Skeletal muscle tissue (tissue), 3 donors: ENCODE measurements at regions not wholly inside any gene's neighbourhood (a gene's known extent, or its start where the extent isn't known, plus 50 kb on each side); places are given as distances from the start of the nearest gene placed in this dataset.

Experiments
- H3K27ac ChIP-seq: one replicate; pipeline ENCODE4 v1.7.0; 2013; ENCODE audit warnings: mild to moderate bottlenecking, low read depth, low read length, inconsistent platforms
- H3K27me3 ChIP-seq, 3 donors: one replicate each; pipeline ENCODE4 v1.7.0; 2013; ENCODE audit warnings: low read length in 3 of 3; ENCODE audit not compliant: control insufficient read depth in 3 of 3, insufficient read depth in 3 of 3
- H3K36me3 ChIP-seq, 3 donors: one replicate each; pipeline ENCODE4 v1.7.0; 2013; ENCODE audit warnings: low read length in 3 of 3; ENCODE audit not compliant: control insufficient read depth in 3 of 3, insufficient read depth in 3 of 3
- H3K4me1 ChIP-seq, 3 donors: one replicate each; pipeline ENCODE4 v1.7.0; 2013; ENCODE audit warnings: low read length in 3 of 3, mild to moderate bottlenecking in 3 of 3; ENCODE audit not compliant: control insufficient read depth in 3 of 3, insufficient read depth in 3 of 3
- H3K4me3 ChIP-seq, 3 donors: one replicate each; pipeline ENCODE4 v1.7.0; 2013; ENCODE audit warnings: low read length in 3 of 3
- H3K9ac ChIP-seq, 3 donors: one replicate each; pipeline ENCODE4 v1.7.0; 2013; ENCODE audit warnings: low read length in 3 of 3, mild to moderate bottlenecking in 3 of 3, moderate library complexity in 2 of 3, low read depth in 1 of 3
- H3K9me3 ChIP-seq, 3 donors: one replicate each; pipeline ENCODE4 v1.7.0; 2013; ENCODE audit warnings: low read length in 3 of 3; ENCODE audit not compliant: control insufficient read depth in 3 of 3
- donor health status: Osteomylitis.

DNA sequence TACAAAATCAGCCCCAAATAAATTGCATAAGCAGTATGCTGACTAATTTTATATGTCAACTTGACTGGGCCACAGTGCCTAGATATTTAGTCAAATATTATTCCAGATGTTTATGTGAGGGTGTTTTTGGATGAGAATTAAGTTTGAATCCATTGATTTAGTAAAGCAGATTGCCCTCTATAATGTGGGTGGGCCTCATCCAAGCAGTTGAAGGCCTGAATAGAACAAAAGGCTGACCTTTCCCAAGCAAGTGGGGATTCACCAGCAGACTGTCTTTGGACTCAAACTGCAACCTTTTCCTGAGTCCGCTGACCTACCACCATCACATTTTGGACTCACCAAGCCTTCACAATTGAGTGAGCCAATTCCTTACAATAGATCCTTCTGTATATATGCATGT lies 186.4 kb downstream of the ARHGAP12 start:
- Histone ChIP-seq H3K4me1 (peaks cover 10 to 19% (median 11%) of the 10 kb centered on the region in 3 donors), H3K4me3 (no peak overlapping the region), H3K27ac (no peak overlapping the region), H3K36me3 (no peaks in the 10 kb centered on the region), H3K27me3 (no peaks in the 10 kb centered on the region), H3K9me3 (no peaks in the 10 kb centered on the region), H3K9ac (no peak overlapping the region)

GRCh38 chr10:31741473-31741872 lies 187.2 kb downstream of the ARHGAP12 start:
- Histone ChIP-seq H3K27me3 (no peaks in the 10 kb centered on the region), H3K4me1 (peaks cover 10 to 19% (median 11%) of the 10 kb centered on the region in 3 donors), H3K9me3 (no peaks in the 10 kb centered on the region), H3K4me3 (no peak overlapping the region), H3K9ac (no peak overlapping the region), H3K27ac (no peak overlapping the region), H3K36me3 (no peaks in the 10 kb centered on the region)

DNA sequence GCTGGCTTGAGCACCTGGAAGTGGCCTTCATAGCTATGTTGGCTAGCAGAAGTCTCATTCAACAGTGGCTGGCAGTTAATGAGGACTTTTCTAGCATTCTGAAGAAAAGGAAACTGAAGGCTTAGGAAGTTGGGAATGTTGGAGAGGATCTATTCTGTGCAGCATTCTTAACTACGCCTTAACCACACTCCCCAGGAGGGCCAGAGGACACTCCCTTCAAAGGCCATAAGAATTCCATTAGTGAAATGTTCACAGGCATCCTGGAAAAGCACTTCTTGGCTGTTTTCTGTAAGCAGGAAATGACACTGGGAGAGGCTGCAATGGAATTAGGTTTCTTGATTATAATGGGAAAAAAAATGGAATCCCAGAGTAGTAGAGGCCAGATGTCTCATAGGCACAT lies 188.9 kb downstream of the ARHGAP12 start:
- Histone ChIP-seq H3K36me3 (no peaks in the 10 kb centered on the region), H3K27ac (peak overlapping the region; percentile 64), H3K4me1 (peaks cover 0 to 8% (median 4%) of the 10 kb centered on the region in 3 donors), H3K27me3 (no peaks in the 10 kb centered on the region), H3K4me3 (no peak overlapping the region), H3K9me3 (no peaks in the 10 kb centered on the region), H3K9ac (no peak overlapping the region)

GRCh38 chr10:31739146-31739545 lies 189.5 kb downstream of the ARHGAP12 start:
- Histone ChIP-seq H3K9me3 (no peaks in the 10 kb centered on the region), H3K36me3 (no peaks in the 10 kb centered on the region), H3K27ac (peak overlapping the region; percentile 64), H3K4me1 (peaks cover 0 to 8% (median 4%) of the 10 kb centered on the region in 3 donors), H3K27me3 (no peaks in the 10 kb centered on the region), H3K9ac (no peak overlapping the region), H3K4me3 (no peak overlapping the region)

DNA sequence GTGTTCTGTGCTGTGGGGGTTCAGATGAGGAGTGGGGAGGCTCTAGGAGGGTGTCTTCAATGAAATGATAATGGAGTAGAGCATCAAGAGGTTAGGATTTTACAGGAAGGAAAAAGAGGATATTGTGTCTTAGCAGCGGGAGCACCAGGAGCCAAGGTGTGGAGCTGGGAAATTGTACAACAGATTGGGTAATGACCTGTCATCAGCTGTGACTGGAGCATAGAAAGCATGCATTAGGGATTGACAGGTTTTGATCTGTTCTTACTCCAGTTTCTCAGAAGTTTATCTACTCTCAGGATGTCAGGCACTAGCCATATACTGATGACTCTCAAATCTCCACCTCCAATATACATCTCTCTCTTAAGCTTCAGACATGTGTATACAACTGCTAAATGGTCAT lies 196.9 kb downstream of the ARHGAP12 start:
- Histone ChIP-seq H3K27ac (no peak overlapping the region), H3K4me3 (no peak overlapping the region), H3K9ac (no peak overlapping the region), H3K9me3 (no peaks in the 10 kb centered on the region), H3K4me1 (peaks cover 0 to 3% (median 2%) of the 10 kb centered on the region in 3 donors), H3K27me3 (no peaks in the 10 kb centered on the region), H3K36me3 (no peaks in the 10 kb centered on the region)

DNA sequence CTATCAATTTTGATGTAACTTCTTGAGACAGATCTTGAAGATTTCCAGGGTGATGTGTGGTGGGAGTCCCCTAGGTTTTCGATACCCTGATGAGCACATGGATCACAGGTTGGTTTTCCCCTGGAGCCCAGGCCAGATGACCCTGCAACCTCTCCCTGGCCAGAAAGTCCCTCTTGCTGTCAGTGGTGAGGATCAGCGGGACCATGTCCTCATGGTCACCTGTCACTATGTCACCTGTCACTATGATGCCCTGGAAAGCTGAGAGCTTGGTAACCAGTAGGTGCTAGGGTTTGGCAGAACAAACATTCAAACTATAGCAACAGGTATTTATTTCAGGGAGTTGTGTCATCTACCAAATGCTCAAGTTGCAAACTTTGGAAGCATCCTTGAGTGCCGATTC lies 197.9 kb downstream of the ARHGAP12 start:
- Histone ChIP-seq H3K4me3 (no peak overlapping the region), H3K9ac (no peak overlapping the region), H3K27ac (no peak overlapping the region), H3K27me3 (no peaks in the 10 kb centered on the region), H3K4me1 (peaks cover 0 to 3% (median 2%) of the 10 kb centered on the region in 3 donors), H3K36me3 (no peaks in the 10 kb centered on the region), H3K9me3 (no peaks in the 10 kb centered on the region)

- Histone ChIP-seq H3K27ac (no peak overlapping the region), H3K4me3 (no peak overlapping the region), H3K9me3 (no peaks in the 10 kb centered on the region), H3K27me3 (no peaks in the 10 kb centered on the region), H3K4me1 (peaks cover 0 to 3% (median 2%) of the 10 kb centered on the region in 3 donors), H3K9ac (no peak overlapping the region), H3K36me3 (no peaks in the 10 kb centered on the region)
Observed at GRCh38 chr10:31728698-31729224, 199.9 kb downstream of the ARHGAP12 start.

DNA sequence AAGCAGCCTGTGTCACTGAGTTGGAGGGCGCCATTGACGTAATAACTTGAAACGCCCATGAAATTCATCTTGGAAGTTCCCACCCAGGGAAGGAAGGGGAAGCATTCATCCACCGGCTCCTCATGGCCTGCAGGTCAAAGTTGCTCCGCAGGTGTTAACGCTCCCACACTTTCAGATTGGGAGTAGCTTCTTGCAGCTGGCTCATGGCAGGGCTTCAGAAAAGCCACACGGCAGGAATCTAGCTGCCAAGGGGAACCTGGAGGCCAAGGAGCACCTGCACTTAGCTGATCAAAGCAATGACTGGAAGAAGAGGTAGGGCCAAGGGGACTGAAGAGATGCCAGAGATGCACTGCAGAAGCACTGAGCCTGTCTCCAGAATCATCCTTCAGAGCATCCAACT lies 203.2 kb downstream of the ARHGAP12 start:
- no peaks in the 10 kb centered on the region for H3K27me3 ChIP-seq

GRCh38 chr10:31724296-31724695 lies 204.3 kb downstream of the ARHGAP12 start:
- no peaks in the 10 kb centered on the region for H3K9me3 ChIP-seq
- no peaks in the 10 kb centered on the region for H3K4me1 ChIP-seq
- H3K36me3 ChIP-seq: no peaks in the 10 kb centered on the region
- no peak overlapping the region for H3K4me3 ChIP-seq
- no peak overlapping the region for H3K27ac ChIP-seq
- no peak overlapping the region for H3K9ac ChIP-seq
- H3K27me3 ChIP-seq: no peaks in the 10 kb centered on the region

More for the DNA sequence above, 203.2 kb downstream of the ARHGAP12 start:
- H3K9me3 ChIP-seq: no peaks in the 10 kb centered on the region
- no peaks in the 10 kb centered on the region for H3K4me1 ChIP-seq
- no peaks in the 10 kb centered on the region for H3K36me3 ChIP-seq
- no peak overlapping the region for H3K4me3 ChIP-seq
- no peak overlapping the region for H3K9ac ChIP-seq
- no peak overlapping the region for H3K27ac ChIP-seq

DNA sequence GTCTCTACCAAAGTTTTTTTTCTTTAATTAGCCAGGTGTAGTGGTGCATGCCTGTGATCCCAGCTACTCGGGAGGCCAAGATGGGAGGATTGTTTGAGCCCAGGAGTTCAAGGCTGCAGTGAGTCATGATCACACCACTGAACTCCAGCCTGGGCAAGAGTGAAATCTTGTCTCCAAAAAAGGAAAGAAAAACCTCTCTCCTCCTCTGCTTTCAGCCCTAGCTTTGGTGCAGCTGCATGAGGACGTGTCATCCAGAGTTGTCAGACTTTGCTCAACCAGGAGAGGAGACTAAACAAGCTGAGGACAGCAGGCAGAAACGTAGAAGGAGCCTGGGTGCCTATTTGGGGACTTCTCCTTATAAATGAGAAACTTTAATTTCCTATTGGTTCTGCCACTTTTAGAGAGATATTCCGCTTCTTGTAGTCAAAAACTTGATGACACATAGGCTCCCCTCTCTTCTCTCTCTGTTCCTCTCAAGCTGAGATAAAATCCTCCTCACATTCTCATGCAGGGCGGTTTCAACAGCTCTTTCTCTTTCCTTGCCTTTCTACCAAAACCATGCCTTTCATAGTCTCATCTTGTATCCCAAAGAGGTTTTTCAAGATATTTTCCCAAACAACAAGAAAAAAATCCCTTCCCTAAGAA lies 205.4 kb downstream of the ARHGAP12 start:
- H3K27me3 ChIP-seq: no peaks in the 10 kb centered on the region
- no peak overlapping the region for H3K4me3 ChIP-seq
- no peaks in the 10 kb centered on the region for H3K9me3 ChIP-seq
- H3K36me3 ChIP-seq: no peaks in the 10 kb centered on the region
- peak overlapping the region; percentile 36 for H3K27ac ChIP-seq
- H3K4me1 ChIP-seq: no peaks in the 10 kb centered on the region
- no peak overlapping the region for H3K9ac ChIP-seq
